GM12892 (cell line): ENCODE measurements at regions not wholly inside any gene's neighbourhood (a gene's known extent, or its start where the extent isn't known, plus 50 kb on each side); places are given as distances from the start of the nearest gene placed in this dataset.
"Not testable (repeated sequence)": the region's sequence is repeated elsewhere in the genome, so short reads cannot be mapped to it uniquely, and the experiment has no call there.

Experiments
- DNase-seq: peaks from one replicate; pipeline ENCODE4 v3.0.0; 2011; ENCODE audit not compliant: insufficient read length
- FAIRE-seq: peaks from 2 replicates; lab custom pipeline; 2011; peaks lifted over from hg19 to GRCh38; lab: Jason Lieb, UNC
- POLR2A ChIP-seq: IDR thresholded peaks from 2 replicates; pipeline ENCODE4 v1.6.1; 2011; ENCODE audit warnings: low read depth, low read length, control low read depth
- POLR2AphosphoS5 ChIP-seq: IDR thresholded peaks from 2 replicates; pipeline ENCODE4 v1.6.1; 2011; ENCODE audit warnings: low read depth, low read length, control low read depth
- TAF1 ChIP-seq: IDR thresholded peaks from 2 replicates; pipeline ENCODE4 v1.6.1; 2011; ENCODE audit warnings: low read depth, mild to moderate bottlenecking, control low read depth, low read length, borderline replicate concordance

DNA sequence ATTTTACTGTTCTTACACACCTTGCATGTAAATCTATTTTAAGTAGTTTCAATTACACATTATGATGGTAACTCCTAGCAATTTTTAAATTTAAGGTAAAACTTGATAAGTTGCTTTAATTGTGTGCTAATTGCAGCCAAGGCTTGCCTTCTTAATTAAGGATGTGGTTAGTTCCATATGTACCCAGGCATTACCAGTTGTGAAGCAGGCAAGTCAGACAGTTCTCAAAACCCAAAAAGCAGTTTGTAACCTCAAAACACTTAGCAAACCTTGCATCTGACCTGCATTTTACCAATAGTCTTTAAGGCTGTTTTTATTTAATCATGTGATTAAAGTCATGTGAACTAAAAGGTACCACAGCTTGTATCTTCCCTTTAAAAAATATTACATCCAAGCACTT lies 1159.4 kb downstream of the DSC3 start:
- DNase-seq (no peak), FAIRE-seq (no peak)
- TF ChIP-seq POLR2AphosphoS5: no peak

DNA sequence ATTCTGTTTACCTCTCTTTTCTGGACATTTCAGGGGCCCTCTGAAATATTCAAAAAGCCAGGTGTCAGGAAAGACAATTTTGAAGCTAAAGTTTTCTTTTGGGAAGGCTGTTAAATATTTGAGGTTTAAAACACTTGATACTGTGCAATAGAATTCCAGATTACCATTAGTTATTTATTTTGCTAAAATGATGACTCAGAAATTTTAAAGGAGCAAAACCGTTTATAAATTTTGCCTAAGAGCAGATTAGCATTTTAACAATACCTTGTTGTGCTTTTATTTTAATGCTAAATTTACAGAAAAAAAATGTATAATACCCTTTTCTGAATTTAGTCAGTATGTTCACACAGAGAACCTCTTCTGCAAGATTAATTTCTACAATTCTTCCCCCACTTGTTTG lies 1159.9 kb downstream of the DSC3 start:
- no peak for DNase-seq
- FAIRE-seq: no peak
- TF ChIP-seq POLR2AphosphoS5 (no peak), TAF1 (no peak), POLR2A (no peak)

DNA sequence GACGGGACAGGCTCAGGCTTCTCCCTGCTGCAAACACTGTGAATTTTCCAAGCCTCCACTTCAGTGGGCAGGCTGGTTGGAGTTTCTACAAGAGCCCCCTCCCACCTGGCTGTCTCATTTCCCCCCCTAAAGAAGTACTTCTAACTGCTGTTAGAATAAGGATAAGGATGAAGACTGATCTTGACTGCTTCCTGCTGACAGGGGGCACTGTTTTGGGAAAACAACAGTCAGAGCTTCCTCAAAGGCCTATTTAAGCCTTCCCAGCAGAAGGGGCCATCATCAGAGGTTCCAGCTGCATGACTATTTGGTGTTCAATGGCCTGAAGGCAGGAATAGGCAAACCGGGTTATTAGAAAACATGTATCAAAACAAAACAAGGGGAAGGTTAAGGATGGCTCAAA lies 1162.8 kb downstream of the DSC3 start:
- FAIRE-seq: no peak
- DNase-seq: no peak
- TF ChIP-seq POLR2AphosphoS5: no peak
- TF ChIP-seq TAF1: no peak
- TF ChIP-seq POLR2A: no peak

DNA sequence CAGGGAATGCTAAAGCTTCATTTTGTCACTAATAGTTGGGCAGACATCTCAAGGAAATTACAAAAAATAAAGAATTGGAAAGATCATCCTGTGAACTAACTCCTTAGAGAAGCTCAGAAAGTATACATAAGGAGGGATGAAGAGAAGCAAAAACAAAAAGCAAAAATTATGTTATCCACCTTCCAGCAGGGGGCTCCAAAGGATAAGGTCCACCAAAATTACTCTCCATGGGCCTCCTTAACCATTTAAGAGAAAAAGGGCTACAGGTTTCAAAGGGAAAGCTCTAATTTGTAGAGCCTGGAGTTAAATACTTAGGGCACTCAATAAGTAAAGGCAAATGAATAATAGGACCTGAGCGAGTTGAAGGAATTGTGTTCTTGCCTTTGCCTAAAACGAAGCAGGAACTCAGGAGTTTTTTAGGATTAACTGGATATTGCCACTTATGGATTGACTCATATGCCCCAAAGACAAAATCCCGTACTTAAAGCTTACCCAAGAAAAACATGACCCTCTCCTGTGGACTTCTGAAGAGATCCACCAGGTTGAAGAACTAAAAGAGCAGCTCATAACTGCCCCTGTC lies 1167.9 kb downstream of the DSC3 start:
- DNase-seq (no peak), FAIRE-seq (no peak)
- TF ChIP-seq POLR2A (no peak), TAF1 (no peak), POLR2AphosphoS5 (no peak)

DNA sequence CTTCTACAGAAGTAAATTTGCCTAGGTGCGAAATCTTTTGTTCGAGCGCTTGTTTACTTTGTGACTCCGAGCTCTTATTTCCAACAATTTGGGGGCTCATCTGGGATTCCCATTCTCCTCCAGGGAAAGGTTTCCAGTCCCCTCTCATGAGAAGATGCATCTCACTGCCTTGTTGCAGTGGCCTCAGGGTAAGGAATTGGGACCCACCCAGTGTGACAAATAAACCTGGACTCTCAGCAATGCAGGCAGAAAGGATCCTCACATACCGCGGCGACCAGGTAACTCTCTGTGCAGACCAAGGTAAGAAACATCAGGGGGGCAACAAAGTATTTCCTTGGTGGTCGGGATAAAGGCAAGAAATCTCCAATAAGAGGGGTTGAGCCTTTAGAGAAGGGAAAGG lies 1169.3 kb downstream of the DSC3 start:
- FAIRE-seq: no peak
- no peak for TF ChIP-seq POLR2A
- TF ChIP-seq TAF1: no peak
- no peak for TF ChIP-seq POLR2AphosphoS5
- no peak for DNase-seq

DNA sequence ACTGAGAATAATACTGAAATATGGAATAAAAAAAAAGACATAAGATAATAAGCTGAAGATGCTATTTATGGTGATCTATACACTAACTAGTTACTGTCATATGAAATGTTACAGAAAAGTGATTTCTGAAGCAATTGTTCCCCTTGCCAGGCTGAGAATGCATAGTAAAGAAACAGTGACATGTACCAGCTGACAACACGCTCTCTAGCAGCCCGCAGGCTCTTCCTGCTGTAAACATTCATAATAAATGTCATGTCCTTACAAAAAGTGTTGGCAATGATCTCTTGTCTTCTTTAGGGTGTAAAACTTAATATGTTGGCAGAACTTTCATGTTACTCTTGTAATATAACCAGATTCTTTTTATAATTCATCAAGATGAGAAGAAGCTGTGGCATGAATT lies 1171.3 kb downstream of the DSC3 start:
- FAIRE-seq (no peak), DNase-seq (no peak)
- no peak for TF ChIP-seq TAF1
- no peak for TF ChIP-seq POLR2AphosphoS5
- TF ChIP-seq POLR2A: no peak

DNA sequence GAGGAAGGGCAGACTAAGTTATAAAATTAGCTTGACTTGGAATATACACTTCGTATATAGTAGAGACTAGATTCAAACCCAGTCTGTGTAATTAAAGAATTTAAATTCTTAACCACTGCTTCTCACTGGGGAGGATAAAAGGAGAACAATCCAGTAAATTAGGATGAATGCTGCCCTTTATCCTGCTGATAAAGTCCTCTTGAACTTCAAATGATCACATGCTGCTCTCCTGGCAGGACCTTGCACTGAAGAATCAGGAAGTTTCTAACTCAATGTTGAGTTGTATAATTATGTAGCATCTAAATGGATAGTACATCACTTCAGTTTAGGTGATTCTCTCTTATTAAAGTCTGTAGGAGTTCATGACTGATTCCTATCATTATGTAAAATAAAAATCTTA lies 1179.7 kb downstream of the DSC3 start:
- TF ChIP-seq POLR2AphosphoS5 (no peak), TAF1 (no peak), POLR2A (no peak)
- FAIRE-seq (no peak), DNase-seq (no peak)

DNA sequence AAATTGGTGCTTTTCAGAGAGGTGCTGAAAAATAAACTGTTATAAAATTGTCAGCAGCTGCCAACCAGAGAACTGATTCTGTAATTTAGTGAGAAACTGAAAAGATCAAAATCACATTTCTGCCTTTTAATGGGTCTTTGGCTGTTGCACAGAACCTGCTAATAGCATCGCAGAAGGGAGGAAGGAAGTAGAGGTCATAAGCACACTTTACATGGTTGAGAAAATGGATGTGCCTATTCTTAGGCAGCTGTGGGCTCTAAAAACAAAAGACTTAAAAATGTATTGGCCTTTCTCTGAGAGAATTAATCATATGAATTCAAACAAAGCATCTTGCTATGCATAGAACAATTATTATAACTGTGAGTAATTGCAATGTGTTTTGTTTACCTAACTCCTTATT lies 1186.9 kb downstream of the DSC3 start:
- FAIRE-seq (no peak), DNase-seq (no peak)
- TF ChIP-seq POLR2AphosphoS5 (no peak), POLR2A (no peak), TAF1 (no peak)

DNA sequence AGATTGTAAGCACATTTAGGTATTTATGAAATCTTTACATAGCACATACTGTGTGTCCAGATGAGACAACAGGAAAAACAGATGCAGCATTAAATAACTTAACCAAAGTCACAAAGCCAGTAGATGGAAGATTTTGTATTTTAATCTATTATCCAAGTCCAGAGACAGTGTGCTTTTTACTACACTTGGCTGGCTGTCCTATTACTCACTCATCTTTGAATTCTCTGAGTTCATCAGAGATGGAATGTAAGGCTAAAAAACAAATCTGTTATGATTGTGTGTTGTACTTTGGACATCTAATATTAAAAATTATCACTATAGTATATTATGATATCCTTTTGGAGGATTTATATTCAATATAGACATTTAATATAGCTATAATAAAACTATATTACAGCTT lies 1189.4 kb downstream of the DSC3 start:
- FAIRE-seq (no peak), DNase-seq (no peak)
- TF ChIP-seq TAF1 (no peak), POLR2A (no peak), POLR2AphosphoS5 (no peak)

DNA sequence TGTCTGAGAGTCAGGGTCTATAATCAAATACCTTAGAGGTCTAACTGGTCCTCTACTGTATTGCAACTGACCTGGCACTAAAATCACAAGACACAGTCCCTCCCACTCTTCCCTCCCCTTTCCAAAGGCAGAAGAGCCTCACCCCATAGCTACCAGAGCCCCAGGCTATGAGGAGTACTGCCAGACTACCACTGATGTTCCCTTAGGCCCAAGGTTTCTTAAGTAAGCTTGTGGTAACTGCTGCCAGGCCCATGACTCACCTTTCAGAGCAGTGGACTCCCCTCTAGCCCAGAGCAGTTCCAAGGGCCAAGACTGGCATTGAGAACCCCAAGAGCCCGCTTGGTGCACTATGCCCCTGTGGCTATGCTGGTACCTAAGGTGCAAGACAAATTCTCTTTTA lies 1193.4 kb downstream of the DSC3 start:
- FAIRE-seq: no peak
- no peak for TF ChIP-seq POLR2A
- TF ChIP-seq POLR2AphosphoS5: no peak
- no peak for TF ChIP-seq TAF1

DNA sequence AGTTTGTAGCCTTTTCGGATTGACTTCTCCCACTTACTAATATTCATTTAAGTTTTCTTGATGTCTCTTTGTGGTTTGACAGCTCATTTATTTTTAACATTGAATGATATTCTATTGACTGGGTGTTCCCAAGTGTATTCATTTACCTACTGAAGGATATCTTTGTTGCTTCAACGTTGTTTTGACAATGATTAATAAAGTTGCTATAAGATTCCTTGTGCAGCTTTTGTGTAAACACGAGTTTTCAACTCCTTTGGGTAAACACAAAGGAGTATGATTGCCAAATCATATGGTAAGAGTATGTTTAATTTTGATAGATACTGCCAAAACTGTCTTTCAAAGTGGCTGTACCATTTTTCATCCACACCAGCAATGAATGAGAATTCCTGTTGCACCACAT lies 1200.9 kb downstream of the DSC3 start:
- TF ChIP-seq TAF1 (no peak), POLR2AphosphoS5 (no peak), POLR2A (no peak)
- FAIRE-seq (no peak), DNase-seq (no peak)

More for the DNA sequence above, 1193.4 kb downstream of the DSC3 start:
- no peak for DNase-seq

DNA sequence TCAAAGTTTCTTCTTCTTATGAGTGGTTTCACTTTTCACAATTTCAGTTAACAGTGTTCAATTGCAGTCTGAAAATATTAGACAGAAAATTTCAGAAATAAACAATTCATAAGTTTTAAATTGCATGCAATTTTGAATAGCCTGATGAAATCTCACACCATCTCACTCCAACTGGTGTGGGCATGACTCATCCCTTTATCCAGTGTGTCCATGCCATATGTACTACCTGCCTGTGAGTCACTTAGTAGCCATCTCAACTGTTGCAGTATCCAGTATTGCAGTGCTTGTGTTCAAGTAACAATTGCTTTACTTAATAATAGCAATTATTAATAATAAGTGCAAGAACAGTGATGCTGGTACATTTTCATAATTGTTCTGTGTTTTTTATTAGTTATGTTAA lies 1202.5 kb downstream of the DSC3 start:
- no peak for TF ChIP-seq POLR2A
- TF ChIP-seq TAF1: no peak
- TF ChIP-seq POLR2AphosphoS5: no peak
- DNase-seq: no peak
- FAIRE-seq: no peak

DNA sequence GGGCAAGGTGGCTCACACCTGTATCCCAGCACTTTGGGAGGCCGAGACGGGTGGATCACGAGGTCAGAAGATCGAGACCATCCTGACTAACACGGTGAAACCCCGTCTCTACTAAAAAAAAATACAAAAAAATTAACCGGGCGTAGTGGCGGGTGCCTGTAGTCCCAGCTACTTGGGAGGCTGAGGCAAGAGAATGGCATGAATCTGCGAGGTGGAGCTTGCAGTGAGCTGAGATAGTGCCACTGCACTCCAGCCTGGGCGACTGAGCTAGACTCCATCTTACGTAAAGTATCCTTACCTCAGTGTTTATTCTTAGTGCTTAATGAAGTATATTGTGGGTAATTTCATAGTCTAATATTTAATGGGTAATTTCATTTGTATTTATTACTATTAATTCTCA lies 1203.6 kb downstream of the DSC3 start:
- FAIRE-seq, DNase-seq: not testable (repeated sequence)
